Superior temporal gyrus (tissue), 1 donor: ENCODE measurements at regions not wholly inside any gene's neighbourhood (a gene's known extent, or its start where the extent isn't known, plus 50 kb on each side); places are given as distances from the start of the nearest gene placed in this dataset.
"Not testable (repeated sequence)": the region's sequence is repeated elsewhere in the genome, so short reads cannot be mapped to it uniquely, and the experiment has no call there.

Source experiments
- DNase-seq: peaks from one replicate; pipeline ENCODE4 v3.0.0-alpha.2; 2016; ENCODE audit errors: extremely low spot score

DNA sequence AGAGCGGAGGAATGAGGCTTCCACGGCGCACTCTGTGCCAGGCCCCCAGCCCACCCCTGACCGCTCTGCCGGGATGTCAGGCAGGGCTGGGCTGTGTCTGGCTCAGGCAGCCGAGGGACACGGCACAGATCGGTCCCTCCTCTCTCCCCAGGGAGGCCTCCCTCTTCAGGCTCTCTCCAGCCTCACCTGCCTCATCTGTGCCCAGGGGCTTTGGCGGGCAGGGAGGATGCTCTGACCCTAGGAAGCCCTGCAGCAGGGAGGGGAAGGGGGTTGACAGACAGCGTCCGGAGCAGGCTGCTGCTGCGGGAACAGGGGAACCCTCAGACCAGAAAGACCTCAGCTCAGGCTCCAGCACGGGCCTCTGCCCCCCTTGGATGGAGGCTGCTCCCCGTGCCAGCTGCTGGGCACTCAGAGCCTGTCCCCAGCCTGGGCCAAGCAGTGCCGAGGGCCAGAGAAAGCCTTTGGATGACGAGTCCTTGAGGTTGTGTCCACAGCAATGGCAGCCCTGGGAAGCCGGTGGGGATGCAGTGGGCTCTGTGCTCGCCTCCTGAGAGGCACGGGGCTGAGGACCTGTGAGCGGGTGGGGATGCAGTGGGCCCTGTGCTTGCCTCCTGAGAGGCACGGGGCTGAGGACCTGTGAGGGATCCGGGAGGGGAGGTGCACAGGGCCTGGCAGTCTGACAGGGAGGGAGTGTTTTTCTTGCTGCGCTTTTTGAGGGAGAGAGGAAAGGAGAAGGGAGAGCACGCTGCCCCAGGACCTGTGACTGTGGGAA is 66.9 kb downstream of the FOXL3 start:
- DNase-seq = no peak

DNA sequence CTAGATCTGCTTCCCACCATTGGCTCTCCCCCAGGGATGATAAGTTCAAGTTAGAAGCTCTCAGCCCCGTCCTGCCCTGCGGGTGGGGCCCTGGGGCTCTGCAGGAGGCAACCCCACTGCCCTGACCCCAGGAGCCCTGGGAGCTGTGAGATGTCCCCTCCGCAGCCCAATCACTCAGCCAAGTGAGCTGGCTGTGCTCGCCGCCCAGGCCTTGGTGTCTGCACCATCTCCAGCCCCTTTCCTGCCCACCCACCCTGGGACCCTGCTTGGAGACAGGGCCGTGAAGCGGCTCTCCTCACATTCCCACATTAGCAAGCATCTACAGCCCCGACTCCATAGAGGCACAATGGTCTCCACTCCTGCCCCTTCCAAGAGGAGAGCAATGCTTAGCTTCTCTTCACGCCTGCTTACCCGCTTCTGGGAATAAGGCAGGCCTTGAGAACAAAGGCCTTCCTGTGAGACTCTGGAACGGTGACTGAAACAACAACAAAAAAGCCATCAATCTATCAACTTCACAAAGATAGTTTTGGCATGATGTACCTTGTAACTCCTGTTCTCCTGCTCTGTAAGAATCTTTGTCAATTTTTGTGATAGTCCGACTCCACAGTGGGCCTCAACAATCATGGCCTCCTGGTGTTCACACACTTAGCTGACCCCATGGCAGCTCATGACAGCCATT is 67.7 kb downstream of the FOXL3 start:
- DNase-seq = no peak

DNA sequence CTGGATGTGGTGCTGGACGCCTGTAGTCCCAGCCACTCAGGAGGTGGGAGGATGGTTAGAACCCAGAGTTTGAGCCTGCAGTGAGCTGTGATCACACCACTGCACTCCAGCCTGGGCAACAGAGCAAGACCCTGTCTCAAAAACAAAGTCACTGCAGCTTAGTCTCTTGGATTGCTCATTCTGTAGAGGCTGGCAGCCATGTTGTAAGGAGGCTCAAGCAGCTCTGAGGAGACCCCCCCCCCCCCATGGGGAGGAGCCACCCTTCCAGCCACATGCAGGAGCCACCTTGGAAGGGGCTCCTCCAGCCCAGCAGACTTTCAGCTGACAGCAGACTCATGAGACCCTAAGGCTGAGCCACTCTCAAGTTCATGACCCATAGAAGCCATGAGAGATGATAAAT is 68.4 kb downstream of the FOXL3 start:
- DNase-seq = no peak

DNA sequence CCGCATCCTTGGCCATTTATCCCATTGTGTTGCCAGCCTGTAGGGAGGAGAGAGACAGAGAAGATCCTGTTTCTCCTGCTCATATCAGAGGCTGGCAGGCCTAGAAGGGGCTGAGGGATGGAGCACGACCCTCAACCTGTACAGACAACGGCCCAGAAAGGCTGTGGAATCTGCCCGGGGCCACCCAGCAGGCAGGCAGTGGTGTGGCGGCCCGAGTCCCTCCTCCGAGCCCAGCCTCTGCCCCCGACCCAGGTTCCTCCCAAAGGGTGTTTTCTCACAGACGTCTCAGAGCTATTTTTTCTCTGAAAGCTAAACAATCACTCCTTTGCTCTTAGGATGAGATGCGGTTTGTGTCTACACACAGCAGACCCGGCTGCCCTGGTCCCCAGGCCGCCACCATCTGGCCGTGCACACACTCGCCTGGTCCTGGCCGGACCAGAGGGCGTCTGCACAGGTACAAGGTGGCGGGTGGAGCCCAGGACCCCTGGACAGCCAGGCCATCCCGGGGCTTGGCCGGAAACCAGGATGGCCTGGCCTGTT is 69.3 kb downstream of the FOXL3 start:
- no peak for DNase-seq

DNA sequence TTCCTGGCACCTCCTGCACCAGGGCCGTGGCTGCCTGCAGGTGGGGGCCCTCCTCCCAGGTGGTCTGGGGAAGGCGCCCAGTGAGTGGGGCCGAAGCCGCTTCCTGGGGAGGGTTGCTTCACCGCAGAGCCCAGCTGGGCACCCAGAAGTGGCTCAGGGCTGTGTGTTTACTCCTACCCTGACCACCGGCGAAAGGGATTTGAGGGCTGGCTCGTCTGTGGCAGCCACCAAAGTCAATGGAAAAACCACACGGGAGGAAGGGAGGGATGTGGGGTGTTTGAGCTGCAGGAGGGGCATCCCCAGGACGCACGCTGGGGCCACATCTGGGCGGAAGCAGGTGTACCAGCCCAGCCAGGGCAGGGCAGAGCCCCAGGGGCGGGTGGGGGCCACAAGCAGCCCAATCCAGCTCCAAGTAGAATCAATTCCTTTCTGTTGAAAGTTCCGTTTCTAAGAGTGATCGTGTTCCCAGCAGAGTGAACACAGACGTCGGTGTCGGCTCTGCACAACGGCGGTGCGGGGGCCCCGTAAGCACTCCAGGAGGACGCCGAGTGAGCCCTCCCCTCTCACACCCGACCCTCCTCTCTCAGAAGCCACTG is 69.9 kb downstream of the FOXL3 start:
- no peak for DNase-seq

DNA sequence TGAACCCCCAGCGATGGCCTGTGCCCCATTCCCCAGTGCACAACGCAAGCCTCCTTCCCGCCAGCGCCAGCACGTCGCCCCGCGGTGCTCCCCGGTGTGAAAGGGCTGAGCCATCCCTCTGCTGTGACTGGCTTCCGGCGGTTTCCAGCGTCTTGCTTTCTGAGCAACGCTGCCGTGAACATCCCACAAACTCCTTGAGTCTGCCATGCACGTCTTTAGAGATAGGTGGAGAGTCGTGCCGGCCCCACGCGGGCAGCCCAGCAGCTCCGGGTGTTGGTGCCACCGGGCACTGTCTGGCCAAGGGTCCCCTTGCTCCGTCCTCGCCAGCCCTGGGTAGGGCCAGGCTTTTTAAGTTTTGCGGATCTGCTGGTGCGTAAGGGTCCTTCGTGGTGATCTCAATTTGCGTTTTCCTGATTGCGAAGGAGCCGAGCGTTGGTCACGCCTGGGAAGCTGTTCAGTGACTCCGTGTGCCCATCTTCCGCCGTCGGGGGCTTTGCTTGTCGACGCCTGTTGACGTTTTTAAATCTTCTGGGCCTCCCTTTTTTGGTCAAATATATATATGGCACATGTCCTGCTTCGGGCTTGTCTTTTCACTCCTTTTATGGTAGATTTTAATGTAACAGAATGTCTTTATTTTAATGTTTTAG is 70.6 kb downstream of the FOXL3 start:
- DNase-seq = no peak

DNA sequence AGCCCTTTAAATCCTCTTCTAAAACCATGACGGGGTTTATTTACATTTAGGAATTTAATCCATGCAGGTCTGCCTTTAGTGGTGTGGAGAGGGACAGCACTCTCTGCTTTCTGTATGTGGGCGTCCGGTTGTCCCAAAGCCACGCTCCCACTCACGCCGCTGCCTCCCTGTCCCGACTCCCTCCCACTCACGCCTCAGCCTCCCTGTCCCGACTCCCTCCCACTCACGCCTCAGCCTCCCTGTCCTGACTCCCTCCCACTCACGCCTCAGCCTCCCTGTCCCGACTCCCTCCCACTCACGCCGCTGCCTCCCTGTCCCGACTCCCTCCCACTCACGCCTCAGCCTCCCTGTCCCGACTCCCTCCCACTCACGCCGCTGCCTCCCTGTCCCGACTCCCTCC is 71.2 kb downstream of the FOXL3 start:
- DNase-seq = not testable (repeated sequence)

DNA sequence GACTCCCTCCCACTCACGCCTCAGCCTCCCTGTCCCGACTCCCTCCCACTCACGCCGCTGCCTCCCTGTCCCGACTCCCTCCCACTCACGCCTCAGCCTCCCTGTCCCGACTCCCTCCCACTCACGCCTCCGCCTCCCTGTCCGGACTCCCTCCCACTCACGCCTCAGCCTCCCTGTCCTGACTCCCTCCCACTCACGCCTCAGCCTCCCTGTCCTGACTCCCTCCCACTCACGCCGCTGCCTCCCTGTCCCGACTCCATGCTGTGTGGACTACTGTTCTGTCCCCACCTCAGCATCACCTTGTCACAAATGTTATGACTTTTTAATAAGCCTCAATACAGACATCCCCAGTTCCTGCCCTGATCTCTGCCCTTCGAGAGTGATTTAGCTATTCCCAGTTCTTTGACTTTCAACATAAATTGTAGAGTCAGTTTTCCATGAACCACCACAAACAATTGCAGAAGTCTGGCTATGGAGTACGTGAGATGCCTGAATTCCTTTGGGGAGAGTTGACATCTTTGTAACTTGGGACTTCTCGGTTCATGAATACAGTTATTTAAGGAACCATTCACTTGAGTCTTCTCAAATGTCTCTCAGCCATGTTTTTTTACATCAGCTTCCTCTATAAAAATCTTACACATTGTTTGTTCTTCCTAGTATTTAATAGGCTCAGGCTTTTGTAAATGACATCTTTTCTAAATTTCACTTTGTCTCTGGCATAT is 71.9 kb downstream of the FOXL3 start:
- DNase-seq = no peak

DNA sequence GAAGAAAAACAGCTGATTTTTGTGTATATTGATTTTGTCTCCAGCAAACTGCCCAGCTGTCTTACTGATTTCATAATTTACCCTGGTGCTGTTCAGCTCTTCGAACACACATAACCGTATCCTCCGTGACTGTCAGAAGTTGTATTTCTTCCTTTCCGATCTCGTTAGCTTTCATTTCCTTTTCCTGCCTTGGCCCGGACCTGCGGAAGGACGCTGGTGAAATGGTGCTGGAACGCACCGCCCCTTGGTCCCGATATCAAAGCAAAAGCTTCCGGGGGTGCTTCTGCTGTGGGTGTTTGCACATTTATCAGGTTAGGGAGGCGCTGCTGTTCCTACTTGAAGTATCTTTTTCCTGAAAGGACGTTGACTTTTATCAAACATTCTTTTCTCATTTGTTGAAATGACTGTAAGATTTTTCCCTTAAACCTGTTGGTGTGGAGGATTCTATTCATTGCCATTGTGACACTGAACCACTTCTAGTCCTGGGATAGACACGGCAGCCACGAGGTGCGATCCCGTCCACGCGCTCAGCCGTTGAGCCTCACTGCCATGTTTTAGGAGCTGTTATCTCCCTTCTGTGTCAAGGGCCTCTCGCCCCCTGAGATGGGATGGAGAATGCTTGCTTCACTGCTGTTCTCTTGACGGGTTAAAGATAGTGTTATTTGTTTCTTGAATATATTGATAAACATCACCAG is 72.6 kb downstream of the FOXL3 start:
- no peak for DNase-seq

DNA sequence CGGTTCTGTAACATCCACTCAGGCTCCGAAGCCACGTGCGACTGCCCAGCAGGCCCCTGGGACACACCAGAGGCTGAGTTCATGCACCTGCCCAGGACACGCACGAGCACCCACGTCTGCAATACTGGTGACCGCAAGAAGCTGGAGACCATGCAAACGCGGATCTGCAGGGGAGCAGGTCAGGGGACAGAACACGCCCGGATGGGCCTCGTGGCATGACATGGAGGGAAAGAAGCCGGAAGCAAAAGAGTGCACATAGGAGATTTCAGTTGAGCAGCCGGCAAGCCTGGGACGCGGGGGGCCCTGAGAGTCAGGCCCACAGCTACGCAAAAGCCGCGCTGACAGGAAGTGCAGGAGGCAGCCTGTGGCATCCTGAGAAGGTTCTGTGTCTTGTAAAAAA is 73.7 kb downstream of the FOXL3 start:
- DNase-seq = no peak

DNA sequence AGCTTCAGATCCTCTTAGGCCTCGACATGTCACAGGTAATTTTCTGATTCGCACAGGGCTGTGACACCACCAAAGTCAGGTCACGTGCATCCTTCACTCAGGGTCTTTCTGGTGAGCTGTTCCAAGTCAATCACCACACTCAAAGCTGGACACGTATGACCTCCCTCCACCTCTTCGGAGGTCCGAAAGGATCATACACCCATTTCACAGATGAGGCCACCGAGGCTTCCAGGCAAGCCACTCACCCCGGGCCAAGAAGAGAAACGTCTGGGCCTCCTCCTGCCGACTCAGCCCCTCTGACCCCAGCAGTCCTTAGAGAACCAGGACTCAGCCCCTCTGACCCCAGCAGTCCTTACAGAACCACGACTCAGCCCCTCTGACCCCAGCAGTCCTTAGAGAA is 74.6 kb downstream of the FOXL3 start:
- DNase-seq = no peak

DNA sequence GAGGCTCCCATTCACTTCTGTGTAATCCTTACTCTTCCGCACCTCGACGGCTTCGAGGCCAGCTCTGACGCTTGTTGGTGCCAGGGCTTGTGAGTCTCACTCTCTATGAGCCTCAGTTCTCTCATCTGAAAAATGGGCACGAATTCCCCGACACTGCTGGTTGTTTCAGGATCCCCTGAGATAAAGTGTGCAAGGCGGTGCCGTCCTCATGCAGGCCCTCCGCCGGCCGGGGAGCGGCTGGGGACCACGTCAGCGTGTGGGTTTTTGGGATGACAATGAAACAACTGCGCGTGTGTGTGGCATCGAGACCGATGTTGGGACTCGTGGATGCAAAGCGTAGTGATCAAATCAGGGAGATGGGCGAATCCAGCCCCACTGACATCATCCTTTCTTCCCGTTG is 75.6 kb downstream of the FOXL3 start:
- no peak for DNase-seq

DNA sequence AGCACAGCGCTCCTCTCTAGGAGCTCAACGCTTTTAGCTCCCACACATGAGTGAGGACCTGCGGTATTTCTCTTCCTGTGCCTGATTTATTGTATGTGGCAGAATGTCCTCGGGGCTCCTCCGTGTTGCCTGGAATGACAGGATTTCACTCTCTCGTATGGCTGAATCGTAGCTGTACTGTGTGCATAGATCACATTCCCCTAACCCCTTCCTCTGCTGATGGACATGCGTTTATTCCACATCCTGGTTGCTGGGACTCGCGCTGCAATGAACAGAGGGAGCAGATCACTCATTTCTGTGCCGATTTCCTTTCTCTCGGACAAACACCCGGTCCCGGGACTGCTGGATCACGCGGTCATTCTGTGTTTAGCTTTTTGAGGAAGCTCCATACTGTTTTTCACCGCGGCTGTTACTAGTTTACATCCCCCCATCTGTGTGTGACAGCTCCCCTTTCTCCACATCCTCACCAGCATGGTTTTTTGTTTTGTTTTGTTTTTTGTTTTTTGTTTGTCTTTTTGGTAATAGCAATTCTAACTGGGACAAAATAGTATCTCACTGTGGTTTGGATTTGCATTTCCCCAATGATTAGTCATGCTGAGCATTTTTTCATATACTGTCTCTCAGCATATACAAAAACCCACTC is 76.3 kb downstream of the FOXL3 start:
- DNase-seq = no peak

DNA sequence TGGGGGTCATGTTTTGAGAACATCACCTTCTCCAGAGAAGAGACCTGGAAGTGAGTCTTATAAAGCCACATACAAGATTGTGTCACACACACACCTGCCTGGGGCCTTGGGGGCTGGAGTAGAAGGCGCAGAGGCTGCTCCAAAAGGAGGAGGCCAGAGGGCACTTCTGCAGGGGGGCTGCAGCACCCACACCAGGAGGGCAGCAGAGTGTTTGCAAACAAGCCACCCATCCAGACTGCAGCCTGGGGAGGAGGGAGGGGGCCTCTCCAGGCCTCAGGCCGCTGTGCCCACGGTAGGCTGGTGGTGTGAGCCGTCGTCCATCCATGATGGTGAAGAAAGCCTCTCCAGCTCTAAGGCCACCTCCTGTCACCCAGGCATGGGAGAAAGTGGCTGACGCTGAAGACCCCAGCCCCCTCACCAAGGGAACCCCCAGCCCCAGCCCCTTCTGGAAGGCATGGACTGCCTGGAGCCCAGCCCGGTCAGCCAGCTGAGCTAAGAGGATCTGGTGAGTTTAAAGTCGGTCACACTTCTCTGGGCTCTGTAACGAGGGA is 77.5 kb downstream of the FOXL3 start:
- DNase-seq = no peak

DNA sequence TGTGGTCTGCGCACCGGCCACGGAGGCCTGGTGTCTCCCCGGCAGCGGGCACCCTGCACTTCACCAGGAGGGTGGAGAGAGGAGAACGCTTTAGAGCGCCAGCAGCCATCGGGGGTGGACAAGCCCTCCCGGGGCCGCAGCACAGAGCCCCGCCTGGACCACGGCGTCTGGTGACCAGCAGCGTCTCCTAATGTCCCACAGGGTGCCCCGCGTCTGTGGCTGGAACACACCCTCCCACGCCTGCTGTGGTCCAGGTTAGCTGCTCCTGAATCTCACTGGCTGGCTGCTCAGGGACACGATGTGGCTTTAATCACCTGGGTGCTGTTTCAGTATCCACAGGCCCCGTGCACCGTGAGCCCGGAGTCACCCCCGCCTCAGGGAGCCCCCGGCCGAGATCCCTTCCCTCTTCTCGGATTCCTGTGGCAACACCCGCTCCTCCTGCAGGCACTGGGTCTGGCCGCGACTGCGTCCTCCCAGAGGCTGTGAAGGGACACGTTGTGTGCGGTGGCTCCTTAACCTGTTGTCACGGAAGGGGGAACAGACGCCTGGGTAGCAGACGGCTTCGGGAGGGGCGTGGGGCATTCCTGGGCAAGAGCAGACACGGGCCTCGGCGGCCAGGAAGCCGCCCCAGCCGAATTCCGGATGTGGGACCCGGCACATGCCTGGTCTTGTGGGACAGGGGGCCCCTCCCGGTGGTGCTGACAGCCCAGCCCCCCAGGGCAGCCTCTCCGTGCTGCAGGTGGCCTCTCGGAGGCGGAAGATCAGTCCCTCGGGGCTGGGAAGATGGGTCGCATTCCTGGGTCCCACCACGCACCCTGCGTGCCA is 78.9 kb downstream of the FOXL3 start:
- DNase-seq = no peak

DNA sequence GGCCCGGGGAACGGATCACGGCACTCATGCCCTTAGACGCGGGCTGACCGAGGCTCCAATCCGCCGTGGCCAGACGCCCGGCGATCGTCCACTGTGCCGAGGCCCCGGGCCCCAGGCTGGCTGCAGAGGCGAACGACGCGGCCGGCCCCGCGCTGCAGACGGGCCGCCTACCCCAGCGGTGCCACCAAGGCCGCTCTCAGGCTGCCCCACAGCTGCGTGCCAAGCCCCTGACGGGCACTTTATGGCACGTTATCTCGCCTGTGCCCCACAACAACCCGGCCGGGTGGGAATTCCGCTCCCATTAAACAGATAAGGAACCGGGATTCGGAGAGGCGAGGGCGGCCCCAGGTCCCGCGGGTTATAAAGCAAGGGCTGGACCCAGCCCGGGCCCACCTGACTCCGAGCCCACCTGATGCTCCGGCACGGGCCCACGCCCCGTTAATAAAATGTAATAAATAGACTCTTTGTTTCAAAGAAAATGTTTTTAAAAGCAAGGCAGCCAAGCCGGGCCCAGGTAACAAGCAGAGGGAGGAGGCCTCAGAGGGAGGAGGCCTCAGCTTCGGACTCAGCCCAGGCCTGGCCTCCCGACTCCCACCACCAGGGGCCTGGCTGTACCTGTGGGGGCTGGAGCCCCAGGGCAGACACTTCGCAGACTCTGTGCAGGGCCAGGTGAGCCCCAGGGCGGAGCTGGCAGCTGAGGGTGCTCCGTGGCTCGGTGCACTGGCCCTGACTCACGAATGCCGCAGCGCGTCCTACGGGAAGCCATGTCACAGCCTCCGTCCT is 79.7 kb downstream of the FOXL3 start:
- no peak for DNase-seq

DNA sequence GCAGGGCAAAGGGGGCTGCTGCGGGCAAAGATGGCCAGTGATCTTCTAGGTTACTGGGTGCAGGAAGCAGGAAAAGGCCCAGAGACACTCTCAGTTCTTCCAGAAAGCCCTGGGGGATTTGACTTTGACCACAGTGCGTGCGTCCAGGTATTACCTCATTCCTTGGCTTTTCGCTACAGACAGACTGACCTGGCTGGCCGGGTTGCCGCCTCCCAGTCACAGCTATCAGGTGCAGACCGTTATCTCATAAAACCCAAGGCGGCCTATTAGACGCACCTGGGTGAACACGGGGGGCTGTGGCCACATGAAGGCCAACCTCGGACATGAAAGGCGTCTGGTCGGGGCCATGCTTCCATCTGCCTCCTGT is 80.3 kb downstream of the FOXL3 start:
- no peak for DNase-seq

DNA sequence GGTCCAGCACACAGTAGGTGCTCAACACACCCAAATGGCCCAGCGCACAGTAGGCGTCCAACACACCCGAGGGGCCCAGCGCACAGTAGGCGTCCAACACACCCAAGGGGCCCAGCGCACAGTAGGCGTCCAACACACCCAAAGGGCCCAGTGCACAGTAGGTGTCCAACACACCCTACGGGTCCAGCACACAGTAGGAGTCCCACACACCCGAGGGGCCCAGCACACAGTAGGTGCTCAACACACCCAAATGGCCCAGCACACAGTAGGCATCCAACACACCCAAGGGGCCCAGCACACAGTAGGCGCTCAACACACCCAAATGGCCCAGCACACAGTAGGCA is 80.8 kb downstream of the FOXL3 start:
- DNase-seq = no peak
